Activated T-cell treated with anti-CD3 and anti-CD28 coated beads, Interleukin-2, amount 50 U/mL, for 4 hours (primary cell): ENCODE measurements at regions not wholly inside any gene's neighbourhood (a gene's known extent, or its start where the extent isn't known, plus 50 kb on each side); places are given as distances from the start of the nearest gene placed in this dataset.
A peak's percentile ranks its signal among the peaks of the same experiment; 100 is the strongest.

Experiments used
- ATAC-seq, 2 donors: fragments of 200-7000 bp; cut with Tn5 transposase; one replicate each; pipeline ENCODE4 v1.10.0; 2021
- DNase-seq: peaks from one replicate; pipeline ENCODE4 v3.0.0-alpha.2; 2020
- H3K27me3 Mint-ChIP-seq: one replicate; pipeline ENCODE4 v1.8.0; 2021; ENCODE audit warnings: low read depth, mixed read lengths
- H3K36me3 Mint-ChIP-seq: one replicate; pipeline ENCODE4 v1.8.0; 2022; ENCODE audit warnings: mixed read lengths; ENCODE audit not compliant: insufficient read depth
- H3K4me1 Mint-ChIP-seq: one replicate; pipeline ENCODE4 v1.8.0; 2021; ENCODE audit warnings: low read depth, mixed read lengths
- H3K4me3 Mint-ChIP-seq: one replicate; pipeline ENCODE4 v1.8.0; 2021; ENCODE audit warnings: mild to moderate bottlenecking, moderate library complexity, mixed read lengths
- H3K9me3 Mint-ChIP-seq: one replicate; pipeline ENCODE4 v1.8.0; 2021; ENCODE audit warnings: mixed read lengths

DNA sequence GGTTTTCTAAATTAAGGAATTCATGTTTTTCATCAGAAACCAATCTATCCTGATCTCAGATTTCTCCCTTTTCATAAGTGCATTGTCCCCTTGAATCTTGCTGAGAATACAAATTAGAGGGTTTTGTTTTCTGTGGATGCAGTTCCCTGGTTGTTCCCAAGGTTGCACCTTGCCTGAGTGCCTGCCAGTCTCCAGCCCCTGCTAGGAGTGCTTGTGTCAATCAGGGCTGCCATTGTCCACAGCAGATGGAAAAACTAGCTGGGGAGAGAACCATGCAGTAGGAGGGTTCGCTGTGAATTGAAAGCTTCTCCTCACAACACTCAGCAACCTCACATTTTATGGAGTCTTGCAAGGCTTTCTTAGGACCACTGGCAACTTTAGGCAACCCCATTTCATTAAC, 210.8 kb upstream of the CTNNB1 start:
- no peak overlapping the region for H3K4me3 Mint-ChIP-seq
- peaks cover 8% of the 10 kb centered on the region for H3K27me3 Mint-ChIP-seq
- H3K9me3 Mint-ChIP-seq = no peaks in the 10 kb centered on the region
- DNase-seq (no peak), ATAC-seq (no peak)
- no peaks in the 10 kb centered on the region for H3K36me3 Mint-ChIP-seq
- H3K4me1 Mint-ChIP-seq = no peaks in the 10 kb centered on the region

DNA sequence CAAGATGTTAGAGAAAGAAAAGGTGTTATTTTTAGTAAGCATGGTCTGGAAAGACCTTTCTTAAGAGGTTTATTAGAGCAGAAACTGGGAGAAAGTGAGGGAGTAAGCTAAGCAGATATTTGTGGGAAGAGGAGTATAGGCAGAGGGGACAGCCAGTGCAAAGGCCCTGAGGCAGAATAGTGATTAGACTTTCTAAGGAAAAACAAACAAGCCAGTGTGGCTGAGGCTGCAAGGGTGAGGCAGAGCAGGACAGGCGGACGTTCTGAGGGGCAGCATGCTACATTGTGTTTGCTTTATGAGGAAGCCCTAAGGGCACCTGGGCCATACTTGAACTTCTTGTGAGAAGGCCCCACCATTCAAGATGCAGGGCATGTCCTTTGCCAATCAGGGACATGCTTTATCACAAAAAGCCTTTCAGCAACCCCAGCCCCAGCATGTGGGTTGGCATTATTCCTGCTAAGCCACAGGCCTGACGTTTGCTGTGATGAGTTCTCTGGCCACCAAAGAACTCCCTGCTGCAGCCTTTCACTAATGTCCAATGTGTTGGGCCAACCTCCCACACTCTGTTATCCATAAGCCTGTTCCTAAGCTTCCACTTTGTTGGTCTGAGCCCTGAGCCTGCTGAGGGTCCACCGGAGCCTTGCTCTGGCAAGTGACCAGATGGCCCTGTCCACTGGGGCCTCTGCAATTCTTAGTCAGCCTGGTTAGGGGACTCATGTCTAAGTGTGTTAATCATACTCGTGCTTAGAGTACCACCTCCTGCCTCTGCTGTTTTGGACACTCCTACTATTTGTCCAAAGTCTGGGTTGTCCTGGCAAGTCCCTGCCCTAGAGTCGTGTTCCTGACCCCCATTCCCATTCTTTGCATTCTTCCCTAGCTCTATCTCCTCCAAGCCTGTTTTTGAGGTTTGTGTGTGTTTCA, 209.9 kb upstream of the CTNNB1 start:
- ATAC-seq = no peak
- Mint-ChIP-seq H3K36me3 (no peaks in the 10 kb centered on the region), H3K4me3 (no peak overlapping the region), H3K27me3 (peaks cover 6% of the 10 kb centered on the region), H3K4me1 (no peaks in the 10 kb centered on the region), H3K9me3 (no peaks in the 10 kb centered on the region)
- no peak for DNase-seq

DNA sequence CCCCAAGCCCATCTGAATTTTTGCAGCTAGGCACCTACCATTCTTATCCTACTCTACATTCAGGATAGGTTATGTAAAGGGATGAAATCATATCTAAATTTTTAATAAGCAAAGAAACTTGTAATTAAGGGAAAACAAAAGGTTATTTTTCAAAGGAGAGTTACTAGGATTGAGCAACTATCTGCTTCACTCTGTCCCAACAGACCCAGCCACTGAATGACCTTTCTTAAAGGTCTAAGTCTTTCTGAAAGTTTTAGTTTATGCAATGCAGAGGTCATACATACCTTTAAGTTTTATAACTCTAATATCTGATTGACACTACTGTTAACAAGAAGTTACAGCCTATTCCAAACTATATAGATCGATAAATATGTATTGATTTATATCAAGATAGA, 209.2 kb upstream of the CTNNB1 start:
- Mint-ChIP-seq H3K27me3 (peaks cover 3% of the 10 kb centered on the region), H3K4me3 (no peak overlapping the region), H3K9me3 (no peaks in the 10 kb centered on the region), H3K36me3 (no peaks in the 10 kb centered on the region), H3K4me1 (no peaks in the 10 kb centered on the region)
- ATAC-seq (no peak), DNase-seq (no peak)

DNA sequence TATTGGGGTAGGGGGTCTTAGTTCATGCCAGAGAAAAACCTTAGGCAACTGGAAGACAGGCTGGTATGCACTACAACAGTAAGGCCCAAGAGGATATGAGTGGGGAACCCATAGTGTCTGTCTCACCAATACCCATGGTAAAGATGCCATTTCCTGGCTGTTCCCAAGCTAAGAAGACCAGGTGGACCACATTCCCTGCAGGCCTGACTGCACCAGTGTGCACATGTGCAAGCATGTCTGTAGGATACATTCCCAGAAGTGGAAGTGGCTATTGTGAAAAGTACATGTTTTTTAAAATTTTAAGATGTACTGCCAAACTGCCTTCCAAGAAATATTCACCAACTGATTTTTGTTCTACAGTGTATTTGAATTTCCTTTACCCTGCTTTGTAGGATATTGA, 207.3 kb upstream of the CTNNB1 start:
- ATAC-seq = no peak
- H3K9me3 Mint-ChIP-seq = no peaks in the 10 kb centered on the region
- no peak overlapping the region for H3K4me3 Mint-ChIP-seq
- H3K36me3 Mint-ChIP-seq = no peaks in the 10 kb centered on the region
- DNase-seq = no peak
- H3K4me1 Mint-ChIP-seq = no peaks in the 10 kb centered on the region
- peaks cover 1% of the 10 kb centered on the region for H3K27me3 Mint-ChIP-seq

DNA sequence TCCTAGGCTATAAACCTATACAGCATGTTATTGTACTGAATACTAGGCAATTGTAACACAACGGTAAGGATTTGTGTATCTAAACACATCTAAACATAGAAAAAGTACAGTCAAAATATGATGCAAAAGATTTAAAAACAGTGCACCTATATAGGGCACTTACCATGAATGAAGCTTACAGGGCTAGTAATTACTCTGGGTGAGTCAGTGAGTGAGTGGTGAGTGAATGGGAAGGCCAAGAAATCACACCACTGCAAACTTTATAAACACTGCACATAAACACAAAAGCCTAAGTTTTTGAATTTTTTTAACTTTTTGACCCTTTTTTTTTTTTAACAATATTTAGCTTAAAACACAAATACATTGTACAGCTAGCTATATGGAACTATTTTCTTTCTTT, 204.7 kb upstream of the CTNNB1 start:
- no peak overlapping the region for H3K4me3 Mint-ChIP-seq
- H3K9me3 Mint-ChIP-seq = no peaks in the 10 kb centered on the region
- peaks cover 4% of the 10 kb centered on the region for H3K27me3 Mint-ChIP-seq
- DNase-seq (no peak), ATAC-seq (no peak)
- H3K4me1 Mint-ChIP-seq = no peaks in the 10 kb centered on the region
- H3K36me3 Mint-ChIP-seq = no peaks in the 10 kb centered on the region

DNA sequence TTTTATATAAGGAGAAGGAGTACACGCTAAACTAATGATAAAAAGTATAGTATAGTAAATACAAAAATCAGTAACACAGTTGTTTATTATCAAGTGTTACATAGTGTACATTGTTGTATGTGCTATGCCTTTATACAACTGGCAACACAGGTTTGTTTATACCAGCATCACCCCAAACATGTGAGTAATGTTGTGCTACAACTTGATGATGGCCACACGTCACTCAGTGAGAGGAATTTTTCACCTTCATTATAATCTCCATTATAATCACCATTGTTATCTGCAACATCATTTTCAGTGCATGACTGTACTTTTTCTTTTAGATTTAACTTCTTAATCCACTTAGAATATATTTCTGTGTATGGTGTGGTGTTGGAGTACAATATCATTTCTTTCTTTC, 204.0 kb upstream of the CTNNB1 start:
- ATAC-seq (no peak), DNase-seq (no peak)
- H3K27me3 Mint-ChIP-seq = peaks cover 4% of the 10 kb centered on the region
- H3K4me1 Mint-ChIP-seq = no peaks in the 10 kb centered on the region
- H3K4me3 Mint-ChIP-seq = no peak overlapping the region
- H3K9me3 Mint-ChIP-seq = no peaks in the 10 kb centered on the region
- H3K36me3 Mint-ChIP-seq = no peaks in the 10 kb centered on the region

DNA sequence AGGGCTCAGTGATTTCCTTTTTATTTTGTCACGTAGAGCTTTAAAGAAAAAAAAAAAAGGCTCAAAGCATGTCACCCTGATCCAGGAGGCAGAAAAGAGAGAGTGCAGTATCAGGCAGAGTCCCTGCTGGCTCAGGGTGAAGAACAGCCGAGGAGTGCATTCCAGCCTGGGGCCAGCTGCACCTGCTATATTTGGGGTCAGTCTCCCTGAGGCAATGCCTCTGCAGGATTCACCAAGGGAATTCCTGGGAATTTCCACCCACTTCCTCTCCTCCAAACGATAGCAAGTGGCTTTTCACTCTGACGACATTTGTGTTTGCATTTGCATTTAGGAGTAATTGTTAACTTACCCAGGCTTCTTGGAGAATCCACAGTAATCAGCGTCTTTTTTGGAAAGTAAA, 202.9 kb upstream of the CTNNB1 start:
- no peak for DNase-seq
- Mint-ChIP-seq H3K9me3 (no peaks in the 10 kb centered on the region), H3K4me3 (no peak overlapping the region), H3K36me3 (no peaks in the 10 kb centered on the region), H3K27me3 (peaks cover 4% of the 10 kb centered on the region), H3K4me1 (no peaks in the 10 kb centered on the region)
- no peak for ATAC-seq

DNA sequence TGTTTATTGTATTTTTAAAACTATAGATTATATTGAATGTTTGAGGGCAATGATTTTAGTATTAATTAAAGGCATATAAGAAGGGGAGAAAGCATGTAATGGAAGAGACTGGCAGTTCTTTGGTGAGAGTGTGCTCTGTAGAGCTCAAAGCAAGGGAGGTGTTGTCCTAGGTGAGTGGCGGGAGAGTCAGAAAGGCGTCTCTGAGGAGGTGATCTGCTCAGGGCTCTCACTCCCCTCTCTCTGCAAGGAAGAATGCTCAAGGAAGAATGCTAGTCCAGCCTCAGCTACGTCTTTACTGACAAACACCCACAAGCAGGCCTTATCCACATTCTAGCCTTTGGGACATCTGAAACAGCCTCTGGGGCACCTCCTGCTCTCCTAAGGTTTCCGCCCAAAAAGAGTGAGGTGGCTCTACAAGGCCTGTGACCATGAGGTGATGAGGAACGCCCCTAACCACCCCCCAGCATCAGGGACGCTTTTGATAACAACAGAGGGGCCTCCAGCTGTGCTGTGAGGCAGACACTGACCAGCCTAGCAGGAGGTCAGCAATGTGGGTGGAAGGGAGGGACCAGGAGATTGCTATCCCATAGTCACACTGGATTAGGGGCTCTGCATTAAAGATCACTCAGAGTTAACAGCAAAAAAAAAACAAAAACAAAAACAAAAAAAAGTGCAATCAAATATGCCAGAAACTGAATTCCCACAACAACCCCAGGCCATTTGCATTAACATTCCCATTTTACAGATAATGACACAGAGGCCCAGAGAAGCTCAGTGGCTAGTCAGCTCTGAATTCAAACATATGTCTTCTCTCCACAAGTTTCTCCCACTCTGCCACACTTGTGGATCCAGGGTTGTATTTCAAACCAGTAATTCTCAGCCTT, 202.2 kb upstream of the CTNNB1 start:
- no peaks in the 10 kb centered on the region for H3K9me3 Mint-ChIP-seq
- H3K27me3 Mint-ChIP-seq = peaks cover 4% of the 10 kb centered on the region
- no peaks in the 10 kb centered on the region for H3K36me3 Mint-ChIP-seq
- DNase-seq = no peak
- H3K4me3 Mint-ChIP-seq = no peak overlapping the region
- peaks cover 1% of the 10 kb centered on the region for H3K4me1 Mint-ChIP-seq
- no peak for ATAC-seq

DNA sequence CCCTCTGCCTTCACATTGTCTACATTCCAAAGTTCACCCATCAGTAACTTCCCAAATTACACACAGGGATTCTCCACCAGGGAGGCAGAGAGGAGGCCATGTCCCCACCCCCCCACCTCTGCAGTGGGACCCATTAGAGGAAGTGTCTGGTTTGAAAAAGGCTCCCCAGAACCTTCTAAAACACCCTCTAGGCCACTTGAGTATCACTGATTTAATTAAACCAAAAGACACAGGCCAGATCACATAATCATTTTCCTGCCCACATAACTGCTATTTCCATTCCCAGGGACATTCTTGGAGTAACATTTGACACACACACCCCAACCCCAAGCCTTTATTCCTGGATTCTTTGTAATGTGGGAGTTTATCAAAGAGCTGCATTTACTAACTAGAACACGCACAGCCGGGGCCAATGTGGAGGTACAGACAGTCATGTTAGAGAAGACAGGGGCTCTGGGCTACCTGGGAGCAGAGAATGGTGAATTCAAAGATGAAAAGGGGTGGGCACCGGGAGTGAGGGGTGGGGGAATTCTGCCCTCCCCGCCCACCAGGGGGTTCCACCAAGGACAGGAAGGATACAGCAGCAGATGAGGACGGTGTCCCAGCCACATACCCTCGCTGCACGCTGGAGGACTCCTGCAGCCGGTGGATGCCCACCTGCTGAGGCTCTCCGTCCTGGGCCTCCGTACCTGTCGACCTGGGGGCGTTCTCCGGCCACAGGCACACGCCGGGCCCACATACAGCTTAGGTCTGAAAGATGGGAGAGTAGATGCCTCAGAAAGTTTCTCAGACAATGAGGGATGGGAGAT, 201.4 kb upstream of the CTNNB1 start:
- Mint-ChIP-seq H3K4me3 (no peak overlapping the region), H3K4me1 (peaks cover 7% of the 10 kb centered on the region), H3K9me3 (no peaks in the 10 kb centered on the region), H3K36me3 (no peaks in the 10 kb centered on the region), H3K27me3 (peaks cover 4% of the 10 kb centered on the region)
- ATAC-seq = peak in 1 of 2 donors; percentile 18
- no peak for DNase-seq

DNA sequence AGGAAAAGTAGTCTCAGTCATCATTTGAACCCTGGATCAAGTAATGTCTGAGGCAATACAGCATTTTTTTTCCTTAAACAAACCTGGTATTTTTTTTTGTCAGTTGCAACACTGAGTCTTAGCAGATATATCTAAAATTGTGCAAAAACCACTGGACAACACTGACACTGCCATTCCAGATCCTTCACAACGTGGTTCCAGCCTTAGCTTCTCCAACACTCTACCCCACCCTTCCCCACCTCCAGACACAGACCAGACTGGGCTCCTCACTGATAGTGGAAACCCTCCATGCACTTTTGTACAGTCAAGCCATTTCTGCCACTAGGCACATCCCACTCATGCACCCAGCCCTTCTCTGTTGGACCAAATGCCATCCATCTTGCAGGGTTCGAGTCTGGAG, 199.6 kb upstream of the CTNNB1 start:
- DNase-seq = no peak
- H3K27me3 Mint-ChIP-seq = peaks cover 3% of the 10 kb centered on the region

DNA sequence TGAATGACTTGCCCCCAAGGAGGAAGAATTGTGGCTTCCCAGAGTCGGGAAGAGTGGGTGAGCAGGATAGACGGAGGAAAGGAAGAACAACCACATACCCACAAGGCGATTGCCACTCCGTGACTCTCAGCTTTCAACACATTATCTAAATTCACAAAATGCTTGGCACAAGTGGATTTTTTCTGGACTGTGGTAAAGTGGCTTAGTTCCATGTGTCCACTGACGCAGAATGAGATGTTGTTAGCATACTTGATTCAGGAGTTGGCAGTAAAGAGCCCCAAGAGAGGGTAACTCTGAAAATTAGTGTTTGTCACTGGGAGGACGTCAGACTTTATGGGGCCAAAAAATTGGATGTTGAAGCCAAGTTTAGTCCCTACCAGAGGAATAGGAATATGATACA, 198.8 kb upstream of the CTNNB1 start:
- ATAC-seq = no peak
- DNase-seq = no peak
- H3K36me3 Mint-ChIP-seq = no peaks in the 10 kb centered on the region
- H3K27me3 Mint-ChIP-seq = peaks cover 3% of the 10 kb centered on the region
- no peak overlapping the region for H3K4me3 Mint-ChIP-seq
- no peaks in the 10 kb centered on the region for H3K9me3 Mint-ChIP-seq
- H3K4me1 Mint-ChIP-seq = peaks cover 7% of the 10 kb centered on the region

More for the DNA sequence above, 199.6 kb upstream of the CTNNB1 start:
- Mint-ChIP-seq H3K4me1 (peaks cover 7% of the 10 kb centered on the region), H3K9me3 (no peaks in the 10 kb centered on the region), H3K4me3 (no peak overlapping the region), H3K36me3 (no peaks in the 10 kb centered on the region)
- no peak for ATAC-seq

DNA sequence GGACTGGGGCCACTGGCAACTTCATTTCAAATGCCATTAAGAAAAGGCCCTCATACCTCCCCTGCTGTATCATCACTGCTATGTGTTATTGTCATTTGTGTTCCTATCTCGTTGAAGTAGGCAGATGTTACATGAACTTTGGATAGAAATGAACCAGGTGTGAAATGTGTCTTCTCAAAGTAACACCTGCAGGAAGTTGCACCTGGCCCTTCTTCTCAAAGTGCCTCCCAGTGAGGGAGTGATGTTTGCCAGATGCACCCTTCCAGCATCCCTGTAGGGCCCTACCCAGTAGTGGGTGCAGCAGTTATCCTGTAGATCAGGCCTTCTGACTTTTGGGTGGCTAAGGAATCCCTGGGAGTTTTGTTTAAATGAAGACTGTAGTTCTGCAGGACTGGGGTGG, 197.7 kb upstream of the CTNNB1 start:
- H3K36me3 Mint-ChIP-seq = no peaks in the 10 kb centered on the region
- H3K4me3 Mint-ChIP-seq = no peak overlapping the region
- ATAC-seq (no peak), DNase-seq (no peak)
- peaks cover 3% of the 10 kb centered on the region for H3K27me3 Mint-ChIP-seq
- peaks cover 7% of the 10 kb centered on the region for H3K4me1 Mint-ChIP-seq
- no peaks in the 10 kb centered on the region for H3K9me3 Mint-ChIP-seq

DNA sequence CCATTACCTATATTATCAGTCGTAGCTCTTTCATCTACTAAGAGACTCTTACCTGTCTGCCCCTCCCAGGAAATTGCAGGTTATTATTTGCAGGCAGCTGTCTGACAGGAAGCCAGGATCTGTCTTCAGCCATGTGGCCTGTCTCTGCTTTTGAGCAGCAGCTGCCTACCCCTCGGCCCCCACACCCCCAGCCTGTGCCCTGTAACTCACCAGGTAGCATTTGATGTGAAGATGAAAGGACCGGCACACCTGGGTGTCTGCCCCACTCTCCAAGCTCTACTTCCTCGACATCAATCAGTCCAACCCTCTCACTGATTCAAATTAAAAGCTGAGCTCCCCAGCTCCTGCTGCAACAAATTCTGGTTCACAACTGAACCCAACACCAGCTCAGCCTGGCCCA, 197.2 kb upstream of the CTNNB1 start:
- peaks cover 7% of the 10 kb centered on the region for H3K4me1 Mint-ChIP-seq
- H3K27me3 Mint-ChIP-seq = peaks cover 3% of the 10 kb centered on the region
- H3K9me3 Mint-ChIP-seq = no peaks in the 10 kb centered on the region
- no peaks in the 10 kb centered on the region for H3K36me3 Mint-ChIP-seq
- DNase-seq (no peak), ATAC-seq (no peak)
- H3K4me3 Mint-ChIP-seq = no peak overlapping the region

DNA sequence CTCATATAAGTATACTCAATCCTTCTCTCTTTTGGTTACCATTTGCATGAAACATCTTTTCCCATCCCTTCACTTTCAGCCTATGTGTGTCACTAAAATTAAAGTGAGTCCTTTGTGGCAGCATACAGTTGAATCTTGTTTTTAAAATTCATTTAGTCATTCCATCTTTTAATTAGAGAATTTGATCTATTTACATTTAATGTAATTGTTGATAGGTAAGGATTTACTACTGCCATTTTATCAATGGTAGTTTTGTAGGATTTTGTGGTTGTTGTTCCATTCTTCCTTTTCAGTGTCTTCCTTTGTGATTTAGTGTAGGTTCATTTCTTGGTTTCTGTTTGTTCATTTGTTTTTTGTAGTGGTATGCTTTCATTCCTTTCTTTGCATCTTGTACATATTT, 191.9 kb upstream of the CTNNB1 start:
- DNase-seq = no peak
- no peak for ATAC-seq
- Mint-ChIP-seq H3K27me3 (peaks cover 4% of the 10 kb centered on the region), H3K4me3 (no peak overlapping the region), H3K9me3 (peaks cover 13% of the 10 kb centered on the region), H3K4me1 (peaks cover 3% of the 10 kb centered on the region), H3K36me3 (no peaks in the 10 kb centered on the region)
